M059J (cell line): ENCODE measurements at regions not wholly inside any gene's neighbourhood (a gene's known extent, or its start where the extent isn't known, plus 50 kb on each side); places are given as distances from the start of the nearest gene placed in this dataset.
"Not testable (repeated sequence)": the region's sequence is repeated elsewhere in the genome, so short reads cannot be mapped to it uniquely, and the experiment has no call there.

Experiments
- DNase-seq: peaks from one replicate; pipeline ENCODE4 v3.0.0-alpha.2; 2012; ENCODE audit warnings: low read depth

DNA sequence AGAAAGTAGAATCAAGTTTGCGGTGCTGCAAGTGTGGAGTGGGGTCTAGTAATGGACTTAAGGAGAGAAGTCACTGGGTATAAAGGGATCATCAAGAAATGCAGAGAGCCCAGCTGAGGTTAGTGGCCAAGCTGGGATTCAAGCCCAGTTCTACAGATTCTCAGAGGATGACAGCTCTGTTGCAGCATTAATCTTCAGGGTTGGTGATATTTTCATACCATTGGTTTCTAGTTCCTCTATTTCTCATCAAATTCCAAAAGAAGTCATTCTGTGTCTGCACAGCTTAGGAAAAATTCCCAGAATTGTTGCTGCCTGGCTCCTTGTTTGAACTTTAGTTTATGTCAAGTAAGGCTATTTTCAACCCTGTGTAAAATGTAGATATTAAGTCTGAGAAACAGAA, 169.5 kb upstream of the NTF3 start:
- DNase-seq = peak; percentile 83

DNA sequence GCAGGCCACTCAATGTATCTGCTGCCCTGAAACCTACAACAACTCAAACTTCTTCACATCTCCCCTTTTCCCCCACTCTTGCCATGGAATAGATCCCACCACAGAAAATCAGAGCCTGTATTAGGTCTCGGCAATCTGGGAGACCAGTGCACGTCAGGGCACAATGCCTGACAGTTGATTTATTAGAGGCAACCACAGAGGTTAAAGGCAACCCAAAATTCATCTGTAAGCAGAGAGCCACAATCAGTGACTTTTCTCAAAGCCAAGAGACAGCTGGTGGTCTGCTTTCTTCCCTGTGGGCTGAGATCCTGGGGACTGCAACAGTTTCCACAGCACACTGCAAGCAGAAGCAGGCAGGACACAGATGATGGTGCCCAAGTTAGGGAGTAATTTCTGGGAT, 169.0 kb upstream of the NTF3 start:
- DNase-seq = peak; percentile 65

DNA sequence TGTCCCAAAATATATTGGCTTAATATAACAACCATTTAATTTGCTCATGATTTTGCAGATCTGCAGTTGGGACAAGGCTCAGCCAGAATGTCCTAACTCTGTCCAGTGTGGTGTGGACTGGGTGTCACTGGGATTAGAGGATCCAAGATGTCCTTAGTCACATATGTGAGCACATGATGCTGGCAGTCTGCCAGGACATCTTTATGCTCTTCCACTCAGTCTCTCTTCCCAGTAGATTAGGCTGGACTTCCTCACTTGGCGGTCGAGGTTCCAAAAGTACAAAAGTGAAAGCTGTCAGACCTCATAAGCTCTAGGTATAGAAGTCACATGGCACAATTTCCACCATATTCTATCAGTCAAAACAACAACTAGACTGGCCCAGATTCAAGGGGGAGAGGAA, 167.9 kb upstream of the NTF3 start:
- peak; percentile 19 for DNase-seq

DNA sequence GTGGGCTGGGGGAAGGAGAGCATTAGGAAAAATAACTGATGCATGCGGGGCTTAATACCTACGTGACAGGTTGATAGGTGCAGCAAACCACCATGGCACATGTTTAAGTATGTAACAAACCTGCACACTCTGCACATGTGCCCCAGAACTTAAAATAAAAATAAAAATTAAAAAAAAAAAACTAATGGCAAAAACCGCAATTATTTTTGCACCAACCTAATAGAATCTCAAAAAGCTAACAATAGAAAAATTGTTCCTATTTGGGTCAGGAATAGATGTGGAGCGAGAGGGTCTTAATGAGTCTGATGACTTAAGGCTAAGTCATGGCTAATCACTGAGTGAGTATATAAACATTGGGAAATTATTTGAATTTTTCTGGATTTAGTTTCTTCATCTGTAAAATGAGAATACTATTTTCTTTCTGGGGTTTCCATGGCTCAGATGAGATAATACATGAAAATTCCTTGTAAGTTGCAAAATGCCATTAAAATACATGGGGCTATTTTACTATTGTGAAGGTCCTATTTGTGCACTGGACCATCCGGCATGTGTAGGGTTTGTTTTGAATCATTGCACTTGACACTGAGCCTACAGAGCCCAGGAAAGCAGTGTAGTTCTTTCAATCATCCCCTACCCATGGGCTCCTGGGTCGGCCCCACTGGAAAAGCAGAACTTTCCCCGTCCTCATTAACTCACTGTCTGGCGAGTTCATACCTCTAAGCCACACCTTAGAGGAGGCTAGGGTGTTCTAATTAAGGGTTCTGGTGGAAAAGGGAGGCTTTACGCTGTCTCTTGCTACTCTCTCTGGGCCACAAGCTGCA, 164.1 kb upstream of the NTF3 start:
- peak; percentile 67 for DNase-seq

DNA sequence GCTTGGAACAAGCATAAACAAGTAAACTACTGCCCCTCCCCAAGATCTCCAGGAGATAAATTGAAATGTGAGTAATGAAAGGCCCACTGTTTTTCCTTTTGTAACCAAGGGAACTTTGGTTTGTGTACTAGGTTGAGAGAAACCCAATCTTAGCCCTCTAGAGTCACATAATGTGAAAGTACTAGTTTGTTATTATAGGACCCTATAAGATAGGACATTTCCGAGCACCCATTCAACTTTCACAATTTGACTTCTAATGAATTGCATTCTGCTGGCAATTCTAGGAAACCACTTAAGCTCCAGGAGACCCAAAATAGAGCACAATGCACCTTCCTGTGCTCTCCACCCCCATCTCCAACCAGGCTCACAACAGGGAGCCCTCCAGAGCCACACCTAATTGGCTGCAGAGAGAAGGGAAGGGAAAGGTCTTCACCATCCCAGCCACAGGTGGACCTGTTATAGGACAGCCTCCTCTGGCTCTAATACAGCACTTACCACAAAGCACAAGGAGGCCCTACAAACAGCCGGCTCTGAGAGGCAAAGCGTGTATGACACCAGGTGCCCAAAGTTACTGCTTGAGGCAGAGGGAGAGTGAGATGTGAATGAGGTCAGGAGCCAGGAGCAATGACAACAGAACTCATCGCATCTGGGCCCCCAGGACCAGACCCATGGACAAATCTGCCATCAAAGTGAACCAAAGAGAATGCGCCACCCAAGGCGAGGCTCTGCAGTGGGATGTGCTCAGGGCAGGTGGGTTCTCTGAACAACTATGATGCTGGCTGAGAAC, 163.3 kb upstream of the NTF3 start:
- DNase-seq = peak; percentile 79

DNA sequence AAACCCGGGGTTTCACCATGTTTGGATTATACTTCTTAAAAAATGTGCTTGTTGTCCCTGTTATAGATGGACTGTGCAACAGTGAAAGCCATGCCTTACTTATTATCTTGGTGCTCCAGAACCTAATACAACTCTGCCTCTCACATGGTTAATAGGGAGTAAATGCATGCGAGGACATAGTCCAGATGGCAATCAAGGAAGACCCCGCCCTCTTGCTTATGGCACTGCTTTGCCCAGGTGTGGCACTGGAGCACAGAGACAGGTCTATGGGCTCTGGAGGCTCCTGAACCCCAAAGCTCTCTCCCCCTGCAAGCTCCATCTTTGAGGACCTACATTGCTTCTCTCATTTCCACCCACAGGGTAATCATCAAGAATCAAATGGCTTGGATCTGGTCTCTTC, 162.1 kb upstream of the NTF3 start:
- DNase-seq = no peak

DNA sequence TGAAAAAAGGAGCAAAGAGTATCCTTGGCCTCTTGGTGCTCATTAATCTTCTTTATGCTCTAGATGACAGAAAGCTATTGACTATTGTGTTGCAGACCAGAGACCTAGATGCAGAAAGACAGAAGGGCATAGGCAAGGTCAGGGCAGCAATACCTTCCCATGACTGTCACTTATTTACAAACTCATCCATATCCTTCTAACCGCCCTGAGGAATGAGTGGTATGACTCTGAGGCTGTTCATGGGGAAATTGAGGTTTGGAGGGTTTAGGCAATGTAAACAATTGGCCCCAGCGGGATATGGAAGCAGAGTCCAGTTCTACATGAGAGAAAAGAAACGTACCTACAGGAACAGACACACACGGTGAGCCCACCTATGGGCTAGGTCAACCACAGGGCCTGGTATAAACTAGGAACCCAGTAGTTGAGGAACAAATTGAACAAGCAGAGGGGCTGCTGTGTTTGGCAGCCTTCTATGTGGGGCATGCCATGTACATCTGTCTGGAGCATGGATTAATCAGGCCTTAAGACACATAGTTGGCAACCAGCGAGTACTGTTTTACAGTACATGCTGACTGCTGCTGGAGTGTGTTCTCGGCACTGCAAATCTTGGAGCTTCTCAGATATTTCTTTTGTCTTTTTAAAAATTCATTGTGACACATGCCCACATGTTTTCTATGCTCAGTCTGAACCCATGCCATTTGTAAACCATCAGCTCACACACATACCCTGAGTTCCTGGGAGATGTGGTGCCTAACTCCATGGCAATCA, 159.7 kb upstream of the NTF3 start:
- peak; percentile 43 for DNase-seq

DNA sequence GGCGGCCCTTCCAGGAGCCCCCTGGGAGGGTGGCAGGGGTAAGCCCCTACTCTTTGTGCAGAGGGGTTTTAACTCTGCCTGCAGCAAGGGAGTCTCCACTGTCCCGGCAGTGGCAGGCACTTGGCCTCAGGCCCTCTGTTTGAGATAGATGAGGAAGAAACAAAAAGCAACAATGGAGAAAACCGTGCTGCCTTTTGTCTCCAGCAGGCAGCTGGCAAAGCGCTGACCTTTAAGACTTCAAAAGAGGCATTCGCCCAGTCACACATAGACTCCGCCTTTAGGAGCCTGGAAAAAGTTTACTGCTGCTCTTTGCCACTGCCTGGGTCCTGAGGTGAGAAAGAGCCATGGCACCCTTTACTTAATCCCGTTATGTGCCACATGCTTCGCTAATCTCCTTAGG, 158.2 kb upstream of the NTF3 start:
- no peak for DNase-seq

DNA sequence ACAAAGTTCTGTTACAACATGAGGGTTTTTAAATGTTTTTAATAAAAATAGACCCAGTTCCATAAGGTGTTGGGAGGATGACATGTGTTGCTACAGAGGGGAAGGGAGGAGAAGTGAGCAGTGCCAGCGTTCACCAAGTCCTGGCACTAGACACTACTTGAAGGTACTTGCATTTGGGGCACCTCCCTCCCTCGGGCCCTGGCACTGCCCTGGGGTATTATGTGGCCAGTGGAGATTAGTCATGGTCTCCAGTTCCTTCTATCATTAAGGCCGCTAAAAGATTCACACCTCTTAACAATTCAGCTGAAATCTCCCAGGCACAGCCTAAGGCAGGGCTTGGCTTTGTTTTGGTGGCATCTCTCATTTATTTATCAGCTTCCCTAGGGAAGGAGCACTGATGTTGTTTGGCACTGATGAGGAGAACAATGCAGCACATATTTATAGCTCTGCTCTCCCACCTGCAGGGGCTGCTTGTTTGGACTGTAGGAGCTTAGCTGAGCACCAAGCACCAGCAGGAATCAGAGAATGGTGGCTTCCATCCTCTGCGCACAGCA, 155.5 kb upstream of the NTF3 start:
- DNase-seq = peak; percentile 50

DNA sequence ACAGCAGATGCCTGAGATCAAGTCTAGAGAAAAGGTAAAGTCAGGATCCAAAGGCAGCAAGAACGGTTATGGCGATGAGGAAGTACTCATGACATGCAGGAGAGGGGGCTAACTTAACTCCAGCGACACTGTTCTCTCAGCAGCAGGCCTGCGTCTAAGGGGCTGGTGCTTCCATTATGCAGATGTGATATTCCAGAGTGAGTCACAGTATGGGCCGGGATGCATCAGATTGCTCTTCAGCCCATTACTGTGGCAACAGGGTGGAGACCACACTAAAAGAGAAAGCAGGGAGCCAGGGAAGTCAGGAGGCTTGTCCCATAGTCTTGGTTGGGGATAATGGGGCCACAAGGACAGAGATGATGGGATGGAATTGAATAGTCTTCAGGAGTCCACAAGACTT, 151.8 kb upstream of the NTF3 start:
- DNase-seq = no peak

DNA sequence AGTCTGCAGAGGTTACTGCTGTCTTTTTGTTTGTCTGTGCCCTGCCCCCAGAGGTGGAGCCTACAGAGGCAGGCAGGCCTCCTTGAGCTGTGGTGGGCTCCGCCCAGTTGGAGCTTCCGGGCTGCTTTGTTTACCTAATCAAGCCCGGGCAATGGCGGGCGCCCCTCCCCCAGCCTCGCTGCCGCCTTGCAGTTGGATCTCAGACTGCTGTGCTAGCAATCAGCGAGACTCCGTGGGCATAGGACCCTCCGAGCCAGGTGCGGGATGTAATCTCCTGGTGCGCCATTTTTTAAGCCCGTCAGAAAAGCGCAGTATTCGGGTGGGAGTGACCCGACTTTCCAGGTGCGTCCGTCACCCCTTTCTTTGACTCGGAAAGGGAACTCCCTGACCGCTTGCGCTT, 141.5 kb upstream of the NTF3 start:
- not testable (repeated sequence) for DNase-seq

DNA sequence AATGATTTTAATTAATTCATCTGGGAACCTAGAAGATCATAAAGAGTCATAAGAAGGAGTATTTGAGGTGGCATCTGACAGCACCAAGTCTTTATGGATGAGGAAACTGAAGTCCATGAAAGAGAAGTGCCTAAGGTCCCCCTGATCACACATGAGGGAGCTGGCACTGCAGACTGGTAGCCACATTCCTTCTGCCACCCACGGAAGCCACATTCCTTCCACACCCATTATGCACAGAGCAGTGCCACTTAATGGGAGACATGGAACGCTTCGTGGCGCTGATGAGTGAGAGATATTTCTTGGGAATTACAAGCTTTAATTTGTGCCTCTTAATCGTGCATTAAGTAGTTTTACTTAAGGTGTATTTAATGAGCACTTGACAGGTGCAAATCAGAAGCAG, 139.3 kb upstream of the NTF3 start:
- DNase-seq = no peak

DNA sequence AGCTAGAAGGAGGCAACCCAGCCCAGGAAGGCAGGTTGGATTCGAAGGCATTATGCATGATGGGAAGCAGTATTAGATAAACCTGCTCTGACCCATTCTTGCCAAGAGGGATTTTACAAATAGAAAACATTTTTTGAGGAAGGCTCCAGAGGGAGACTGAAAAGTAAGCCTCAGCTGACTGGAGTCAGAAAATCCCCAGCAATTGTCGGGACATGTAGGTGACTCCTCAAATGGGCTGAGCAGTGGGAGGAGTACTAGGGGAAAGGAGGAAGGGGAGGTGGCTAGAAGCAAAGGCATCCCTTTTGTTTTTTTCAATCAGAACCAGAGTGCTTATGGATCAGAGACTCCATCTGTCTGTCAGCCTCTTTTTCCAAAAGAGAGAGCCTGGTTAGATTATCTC, 138.1 kb upstream of the NTF3 start:
- DNase-seq = no peak

DNA sequence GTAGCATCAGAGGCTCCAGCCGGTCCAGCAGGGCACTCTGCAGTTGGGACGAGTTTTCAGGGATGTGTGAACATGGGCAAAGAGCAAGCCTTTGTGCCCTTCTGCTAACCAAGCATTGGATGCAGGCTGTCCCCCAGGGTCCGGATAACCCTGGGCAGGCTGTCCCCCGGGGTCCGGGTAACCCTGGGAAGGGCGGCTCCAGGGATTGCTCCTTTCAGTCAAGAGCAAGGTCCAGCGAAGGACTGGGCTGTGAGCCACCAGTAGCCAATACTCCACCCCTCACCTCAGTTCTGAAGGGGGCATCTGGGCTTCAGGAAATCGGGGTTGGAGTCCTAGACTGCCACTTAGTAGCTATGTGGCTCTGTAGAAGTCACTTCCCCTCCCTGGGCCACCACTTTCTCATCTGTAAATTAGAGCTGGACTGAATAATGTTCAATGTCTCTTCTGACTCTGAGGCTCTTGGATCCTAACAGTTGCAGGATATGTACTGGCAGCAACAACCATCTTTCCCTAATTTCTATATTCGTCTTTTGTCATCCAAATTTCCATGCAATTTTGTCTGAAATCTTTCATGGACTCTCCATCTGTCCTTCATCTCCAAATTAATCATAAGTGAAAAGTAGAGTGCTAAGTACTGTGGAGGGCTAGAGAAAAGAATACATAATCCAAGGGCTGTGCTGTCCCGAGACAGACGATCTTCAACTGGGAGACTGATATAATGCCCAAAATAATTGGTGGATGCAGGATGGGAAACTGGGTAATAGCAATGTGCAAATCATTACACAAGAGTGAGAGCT, 137.4 kb upstream of the NTF3 start:
- no peak for DNase-seq

DNA sequence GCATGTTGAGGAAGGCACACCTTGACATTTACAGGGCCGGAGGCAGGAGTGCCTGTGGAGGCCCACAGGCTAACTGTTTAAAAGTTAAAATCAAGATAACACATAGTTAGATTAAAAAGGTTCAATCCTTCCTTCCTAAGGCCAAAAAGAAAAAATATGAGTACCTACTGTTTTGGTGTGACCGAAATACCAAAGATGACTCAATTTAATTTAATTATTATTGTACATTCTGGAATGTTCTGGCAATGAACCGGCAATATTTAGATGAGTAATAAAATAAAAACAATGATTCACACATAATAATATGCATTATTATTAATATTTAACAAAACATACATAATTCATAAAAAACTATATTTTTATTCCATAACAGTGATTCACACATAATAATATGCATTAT, 136.8 kb upstream of the NTF3 start:
- DNase-seq = no peak

DNA sequence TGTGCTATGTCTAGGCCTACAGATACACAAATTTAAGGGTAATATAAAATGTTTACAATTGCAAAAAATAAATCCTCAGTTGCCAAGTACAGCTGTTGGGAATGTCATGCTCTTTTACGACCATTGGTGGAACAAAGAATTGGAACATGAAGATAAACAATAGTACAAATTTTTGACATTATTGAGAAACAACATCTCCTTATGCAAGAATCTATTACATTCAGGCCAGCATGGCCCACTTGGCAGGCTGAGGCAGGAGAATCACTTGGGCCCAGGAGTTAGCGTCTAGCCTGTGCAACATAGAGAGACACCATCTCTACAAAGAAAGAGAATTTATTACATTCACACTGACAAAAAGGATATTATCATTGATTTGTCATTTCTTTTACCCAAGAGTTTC, 135.9 kb upstream of the NTF3 start:
- DNase-seq = no peak

DNA sequence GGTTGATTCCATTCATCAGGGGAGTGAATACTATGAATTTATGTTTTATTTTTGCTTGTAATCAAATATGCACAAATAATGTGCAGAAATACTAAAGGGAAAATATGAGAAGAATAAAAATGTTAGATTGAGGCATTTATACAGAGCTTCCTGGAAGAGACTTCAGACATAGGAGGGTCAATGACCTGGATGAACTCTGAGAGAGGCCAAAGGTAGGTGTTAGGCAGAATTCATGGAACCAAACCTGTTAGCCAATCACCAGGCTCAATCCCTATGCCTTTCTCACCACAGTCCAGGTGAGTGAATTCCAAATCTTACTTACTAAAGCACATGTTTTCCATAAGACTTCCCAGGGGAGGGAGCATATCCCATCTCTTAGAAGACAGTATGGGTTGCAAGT, 130.4 kb upstream of the NTF3 start:
- DNase-seq = no peak

DNA sequence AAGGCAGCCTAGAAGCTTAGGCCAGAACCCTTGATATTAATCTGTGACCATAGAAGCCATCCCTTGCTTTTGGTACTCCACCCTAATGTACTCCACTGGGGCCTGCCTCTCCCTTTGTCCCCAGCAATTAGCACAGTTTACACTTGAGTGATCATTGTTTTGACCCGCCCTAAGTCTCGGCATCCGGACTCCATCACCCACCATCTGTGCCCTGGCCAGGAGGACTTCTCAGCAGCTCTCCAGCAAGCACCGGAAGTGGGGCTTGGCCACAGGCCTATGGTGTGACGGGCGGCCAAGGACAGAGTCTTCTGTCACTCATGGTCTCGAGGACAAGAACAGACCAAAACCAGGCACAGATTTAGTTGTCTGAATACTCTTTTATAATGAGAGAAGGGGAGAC, 126.5 kb upstream of the NTF3 start:
- DNase-seq = no peak

DNA sequence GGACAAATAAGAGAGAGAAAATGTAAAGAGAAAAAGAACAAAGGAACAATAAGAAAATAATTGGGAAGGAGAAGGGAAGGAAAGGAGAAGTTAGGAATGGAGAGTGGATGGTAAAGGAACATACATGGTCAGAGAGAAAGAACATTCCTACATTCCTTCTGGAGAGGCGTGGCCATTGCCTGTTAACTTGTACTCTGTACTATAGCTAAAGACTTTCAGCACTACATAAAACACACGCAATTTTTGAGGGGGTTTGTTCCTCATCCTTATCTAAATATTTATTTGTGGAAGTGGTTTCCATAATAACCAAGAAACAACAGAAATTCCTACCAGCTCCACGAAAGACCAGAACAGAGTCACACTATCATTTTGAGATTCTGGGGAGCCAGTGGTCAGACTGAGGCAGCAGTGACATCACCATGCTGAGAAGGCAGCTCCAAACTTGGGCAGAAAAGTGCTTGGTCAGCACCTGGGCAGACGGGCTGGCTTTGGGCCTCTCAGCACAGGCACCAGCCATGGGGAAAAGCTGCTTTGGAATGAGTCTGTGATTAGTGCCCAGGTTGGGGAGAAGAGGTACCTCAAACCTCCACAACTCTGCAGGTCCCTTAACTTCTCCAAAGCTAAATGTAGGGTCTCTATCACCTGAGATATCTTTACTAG, 125.9 kb upstream of the NTF3 start:
- no peak for DNase-seq

DNA sequence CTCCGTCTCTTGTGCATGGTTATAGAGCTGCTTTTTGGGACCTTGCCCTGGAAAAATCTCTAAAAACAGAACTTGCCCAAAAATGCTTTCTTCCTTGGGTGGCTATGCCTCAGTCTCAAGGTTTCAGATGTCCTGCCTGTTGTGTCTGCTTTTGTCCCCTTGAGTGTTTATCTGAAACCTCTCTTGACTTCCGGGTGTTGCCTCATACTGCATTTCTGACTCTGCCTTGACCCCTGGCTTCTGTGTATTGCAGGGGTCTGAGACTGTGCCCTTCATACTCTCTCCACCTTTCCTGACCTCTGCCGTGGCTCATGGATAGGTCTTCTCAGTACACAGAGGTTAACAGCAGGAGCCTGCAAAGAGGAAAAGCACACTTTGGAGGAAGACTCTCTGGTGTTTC, 124.8 kb upstream of the NTF3 start:
- no peak for DNase-seq

DNA sequence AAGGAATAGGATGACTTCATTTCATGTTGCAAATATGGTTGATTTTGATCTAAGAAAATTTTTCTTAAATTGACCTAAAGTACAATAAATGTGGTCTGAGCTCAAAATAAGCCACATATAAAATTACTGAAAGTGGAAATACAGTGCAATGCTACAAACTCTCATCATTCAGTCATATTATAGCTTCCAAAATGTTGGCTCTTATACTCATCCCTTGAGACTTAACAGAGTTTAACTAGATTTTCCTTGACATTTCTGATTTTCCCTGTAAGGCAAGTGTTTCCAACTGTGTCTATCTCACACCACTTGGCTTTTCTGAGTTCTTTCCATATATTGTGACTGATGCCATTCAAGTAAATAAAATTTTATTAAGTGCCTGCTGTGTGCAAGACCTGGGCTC, 123.7 kb upstream of the NTF3 start:
- no peak for DNase-seq
